ENCODE measurements at regions not wholly inside any gene's neighbourhood (a gene's known extent, or its start where the extent isn't known, plus 50 kb on each side); places are given as distances from the start of the nearest gene placed in this dataset.

DNA sequence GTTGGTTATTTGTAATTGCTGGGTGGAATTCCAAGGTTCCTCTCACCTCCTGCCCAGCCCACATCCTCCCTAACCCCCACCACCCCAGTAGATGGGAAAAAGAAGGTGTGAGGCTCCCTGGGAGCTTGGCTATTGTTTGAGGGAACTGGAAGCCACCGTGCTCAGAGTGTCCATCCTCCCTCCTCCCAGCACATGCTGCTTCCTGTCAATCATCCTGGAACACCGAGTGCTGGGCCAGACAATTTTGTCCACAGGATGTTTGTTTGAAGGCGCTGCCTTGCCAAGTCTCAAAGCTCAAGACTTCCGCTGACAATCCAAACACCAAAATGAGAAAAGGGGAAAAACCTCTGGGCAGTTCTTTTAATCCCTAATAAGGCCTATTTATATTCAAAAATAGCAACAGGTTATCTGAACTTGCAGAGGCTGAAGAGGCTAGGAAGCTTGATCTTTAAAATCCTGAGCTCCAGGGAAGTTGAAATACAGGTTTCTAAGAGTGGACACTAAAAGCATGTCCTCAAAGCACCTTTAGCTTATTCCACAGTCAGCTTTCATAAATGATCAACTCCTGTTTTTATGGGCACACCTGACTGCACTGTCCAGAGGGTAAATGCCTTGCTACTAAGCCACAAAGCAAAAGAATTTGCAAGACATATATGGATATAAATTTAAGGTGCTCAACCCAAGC is 286.7 kb downstream of the NFIB start:
- Histone ChIP-seq H4K20me1 (ENCODE audit: insufficient read depth) (no peaks in the 10 kb centered on the region), H3K27me3 (ENCODE audit: insufficient read depth, low read depth) (no peaks in the 10 kb centered on the region), H3K4me1 (ENCODE audit: low read depth, poor library complexity, severe bottlenecking) (no peaks in the 10 kb centered on the region), H3K4me2 (no peak overlapping the region), H2AFZ (ENCODE audit: low read depth) (no peak overlapping the region), H3K27ac (no peak overlapping the region), H3K9ac (no peak overlapping the region), H3K36me3 (ENCODE audit: insufficient read depth) (no peaks in the 10 kb centered on the region), H3K79me2 (ENCODE audit: insufficient read depth, low read depth) (no peaks in the 10 kb centered on the region), H3K4me3 (IDR thresholded peaks at IDR 0.05; ENCODE audit: insufficient read depth, low read depth, low read length) (no peak overlapping the region)
- TF ChIP-seq CTCF (conservative IDR thresholded peaks at IDR 0.05; ENCODE audit: low read depth, low read length): no peak

GRCh38 chr9:14025741-14026140 is 288.2 kb downstream of the NFIB start:
- TF ChIP-seq CTCF (conservative IDR thresholded peaks at IDR 0.05; ENCODE audit: low read depth, low read length): no peak
- no peaks in the 10 kb centered on the region for H3K27me3 ChIP-seq (ENCODE audit: insufficient read depth, low read depth)
- H3K27ac ChIP-seq: no peak overlapping the region
- H3K4me2 ChIP-seq: no peak overlapping the region
- no peaks in the 10 kb centered on the region for H4K20me1 ChIP-seq (ENCODE audit: insufficient read depth)
- no peaks in the 10 kb centered on the region for H3K79me2 ChIP-seq (ENCODE audit: insufficient read depth, low read depth)
- no peaks in the 10 kb centered on the region for H3K4me1 ChIP-seq (ENCODE audit: low read depth, poor library complexity, severe bottlenecking)
- no peak overlapping the region for H2AFZ ChIP-seq (ENCODE audit: low read depth)
- no peak overlapping the region for H3K4me3 ChIP-seq (IDR thresholded peaks at IDR 0.05; ENCODE audit: insufficient read depth, low read depth, low read length)
- H3K36me3 ChIP-seq (ENCODE audit: insufficient read depth): no peaks in the 10 kb centered on the region
- no peak overlapping the region for H3K9ac ChIP-seq

GRCh38 chr9:14023285-14023684 is 290.7 kb downstream of the NFIB start:
- H3K4me3 ChIP-seq (IDR thresholded peaks at IDR 0.05; ENCODE audit: insufficient read depth, low read depth, low read length): no peak overlapping the region
- no peaks in the 10 kb centered on the region for H3K36me3 ChIP-seq (ENCODE audit: insufficient read depth)
- TF ChIP-seq CTCF (conservative IDR thresholded peaks at IDR 0.05; ENCODE audit: low read depth, low read length): no peak
- no peaks in the 10 kb centered on the region for H4K20me1 ChIP-seq (ENCODE audit: insufficient read depth)
- H3K27ac ChIP-seq: no peak overlapping the region
- H3K4me2 ChIP-seq: no peak overlapping the region
- H2AFZ ChIP-seq (ENCODE audit: low read depth): no peak overlapping the region
- no peaks in the 10 kb centered on the region for H3K27me3 ChIP-seq (ENCODE audit: insufficient read depth, low read depth)
- H3K4me1 ChIP-seq (ENCODE audit: low read depth, poor library complexity, severe bottlenecking): no peaks in the 10 kb centered on the region
- no peak overlapping the region for H3K9ac ChIP-seq
- H3K79me2 ChIP-seq (ENCODE audit: insufficient read depth, low read depth): no peaks in the 10 kb centered on the region

DNA sequence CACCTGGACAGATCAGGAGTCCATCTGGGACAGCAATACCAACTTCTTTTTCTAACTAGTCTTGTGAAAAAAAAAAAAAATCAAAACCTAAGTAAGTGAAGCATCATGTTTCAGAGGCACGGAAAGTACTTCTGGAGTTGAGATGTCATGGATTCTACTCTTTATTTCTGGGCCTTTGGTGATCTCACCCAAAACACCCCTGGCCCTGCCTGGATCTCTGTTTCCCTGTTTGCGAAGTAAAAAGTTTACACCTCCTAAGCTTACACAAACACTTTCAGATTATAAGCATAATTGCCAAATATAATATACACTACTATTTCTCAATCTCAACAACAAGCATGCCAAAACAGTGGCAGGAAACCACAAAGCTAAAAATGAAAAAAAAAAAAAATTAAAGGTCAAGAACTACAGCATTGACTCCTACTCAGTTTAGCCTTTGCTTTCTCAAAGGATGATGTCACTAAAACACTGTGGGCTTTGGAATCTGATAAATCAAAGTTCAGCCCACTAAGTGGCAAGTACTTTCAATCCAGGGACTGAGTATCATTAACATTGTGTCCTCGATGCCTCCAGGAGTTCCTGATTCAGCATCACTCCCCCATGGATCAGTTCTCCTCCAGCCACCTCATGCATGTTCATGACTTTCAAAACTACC is 291.9 kb downstream of the NFIB start:
- Histone ChIP-seq H3K4me1 (ENCODE audit: low read depth, poor library complexity, severe bottlenecking) (no peaks in the 10 kb centered on the region), H3K27me3 (ENCODE audit: insufficient read depth, low read depth) (no peaks in the 10 kb centered on the region), H3K4me2 (no peak overlapping the region), H3K27ac (no peak overlapping the region), H3K79me2 (ENCODE audit: insufficient read depth, low read depth) (no peaks in the 10 kb centered on the region), H3K9ac (no peak overlapping the region), H2AFZ (ENCODE audit: low read depth) (no peak overlapping the region), H3K4me3 (IDR thresholded peaks at IDR 0.05; ENCODE audit: insufficient read depth, low read depth, low read length) (no peak overlapping the region), H3K36me3 (ENCODE audit: insufficient read depth) (no peaks in the 10 kb centered on the region), H4K20me1 (ENCODE audit: insufficient read depth) (no peaks in the 10 kb centered on the region)
- no peak for TF ChIP-seq CTCF (conservative IDR thresholded peaks at IDR 0.05; ENCODE audit: low read depth, low read length)

Measured in KMS-11 (cell line).